ENCODE measurements at regions not wholly inside any gene's neighbourhood (a gene's known extent, or its start where the extent isn't known, plus 50 kb on each side); places are given as distances from the start of the nearest gene placed in this dataset.

- no peak overlapping the region for H3K27ac Mint-ChIP-seq (ENCODE audit: unreplicated experiment)
- H3K9me3 Mint-ChIP-seq (ENCODE audit: unreplicated experiment): peaks cover under 1% of the 10 kb centered on the region
- H3K27me3 Mint-ChIP-seq (ENCODE audit: unreplicated experiment): peaks cover 39% of the 10 kb centered on the region
- no peak overlapping the region for H3K4me3 Mint-ChIP-seq (ENCODE audit: unreplicated experiment)
- no peaks in the 10 kb centered on the region for H3K4me1 Mint-ChIP-seq (ENCODE audit: unreplicated experiment)
- H3K36me3 Mint-ChIP-seq (ENCODE audit: unreplicated experiment): no peaks in the 10 kb centered on the region
- DNase-seq (ENCODE audit: extremely low spot score, unreplicated experiment): no peak
- no peak for TF ChIP-seq CTCF (IDR thresholded peaks at IDR 0.05)
Measured at GRCh38 chr2:6036211-6036610, 344.0 kb downstream of the SOX11 start.

DNA sequence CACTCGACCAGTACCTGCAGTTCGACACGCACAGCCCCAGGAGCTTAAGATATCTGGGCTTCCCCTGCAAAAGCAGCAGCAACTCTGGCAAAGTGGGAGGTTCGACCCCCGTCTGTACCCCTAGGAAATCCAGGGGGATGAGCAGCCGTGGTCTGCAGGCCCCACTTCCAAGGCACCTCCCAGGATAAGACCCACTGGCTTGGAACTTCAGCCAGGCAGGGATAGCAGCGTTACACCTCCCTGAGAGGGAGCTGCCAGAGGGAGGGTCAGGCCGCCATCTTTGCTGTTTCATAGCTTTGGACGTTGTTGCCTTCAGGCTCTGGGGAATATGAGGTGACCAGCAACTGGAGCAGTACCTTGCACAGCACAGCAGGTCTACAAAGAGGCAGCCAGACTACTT, 351.1 kb downstream of the SOX11 start:
- DNase-seq (ENCODE audit: extremely low spot score, unreplicated experiment): no peak
- Mint-ChIP-seq H3K4me1 (ENCODE audit: unreplicated experiment) (no peaks in the 10 kb centered on the region), H3K27ac (ENCODE audit: unreplicated experiment) (no peak overlapping the region), H3K27me3 (ENCODE audit: unreplicated experiment) (peaks cover 12% of the 10 kb centered on the region), H3K4me3 (ENCODE audit: unreplicated experiment) (no peak overlapping the region), H3K36me3 (ENCODE audit: unreplicated experiment) (no peaks in the 10 kb centered on the region), H3K9me3 (ENCODE audit: unreplicated experiment) (peaks cover 26% of the 10 kb centered on the region)
- TF ChIP-seq CTCF (IDR thresholded peaks at IDR 0.05): no peak

- DNase-seq (ENCODE audit: extremely low spot score, unreplicated experiment): no peak
- H3K27me3 Mint-ChIP-seq (ENCODE audit: unreplicated experiment): peaks cover 28% of the 10 kb centered on the region
- H3K9me3 Mint-ChIP-seq (ENCODE audit: unreplicated experiment): peaks cover 9% of the 10 kb centered on the region
- TF ChIP-seq CTCF (IDR thresholded peaks at IDR 0.05): no peak
- no peak overlapping the region for H3K4me3 Mint-ChIP-seq (ENCODE audit: unreplicated experiment)
- H3K27ac Mint-ChIP-seq (ENCODE audit: unreplicated experiment): no peak overlapping the region
- H3K4me1 Mint-ChIP-seq (ENCODE audit: unreplicated experiment): no peaks in the 10 kb centered on the region
- no peaks in the 10 kb centered on the region for H3K36me3 Mint-ChIP-seq (ENCODE audit: unreplicated experiment)
Measured at GRCh38 chr2:6052649-6053048, 360.5 kb downstream of the SOX11 start.

GRCh38 chr2:6053743-6054142, 361.6 kb downstream of the SOX11 start:
- TF ChIP-seq CTCF (IDR thresholded peaks at IDR 0.05): no peak
- no peak overlapping the region for H3K27ac Mint-ChIP-seq (ENCODE audit: unreplicated experiment)
- H3K27me3 Mint-ChIP-seq (ENCODE audit: unreplicated experiment): peaks cover 26% of the 10 kb centered on the region
- DNase-seq (ENCODE audit: extremely low spot score, unreplicated experiment): no peak
- H3K9me3 Mint-ChIP-seq (ENCODE audit: unreplicated experiment): peaks cover 6% of the 10 kb centered on the region
- no peaks in the 10 kb centered on the region for H3K36me3 Mint-ChIP-seq (ENCODE audit: unreplicated experiment)
- no peaks in the 10 kb centered on the region for H3K4me1 Mint-ChIP-seq (ENCODE audit: unreplicated experiment)
- no peak overlapping the region for H3K4me3 Mint-ChIP-seq (ENCODE audit: unreplicated experiment)

- Mint-ChIP-seq H3K4me1 (ENCODE audit: unreplicated experiment) (no peaks in the 10 kb centered on the region), H3K4me3 (ENCODE audit: unreplicated experiment) (no peak overlapping the region), H3K9me3 (ENCODE audit: unreplicated experiment) (peaks cover 5% of the 10 kb centered on the region), H3K27ac (ENCODE audit: unreplicated experiment) (no peak overlapping the region), H3K36me3 (ENCODE audit: unreplicated experiment) (no peaks in the 10 kb centered on the region), H3K27me3 (ENCODE audit: unreplicated experiment) (peaks cover 26% of the 10 kb centered on the region)
- no peak for TF ChIP-seq CTCF (IDR thresholded peaks at IDR 0.05)
- no peak for DNase-seq (ENCODE audit: extremely low spot score, unreplicated experiment)
Measured at GRCh38 chr2:6054161-6054671, 362.0 kb downstream of the SOX11 start.

Data from osteocyte (in vitro differentiated cells).